ENCODE measurements at regions not wholly inside any gene's neighbourhood (a gene's known extent, or its start where the extent isn't known, plus 50 kb on each side); places are given as distances from the start of the nearest gene placed in this dataset.
A peak's percentile ranks its signal among the peaks of the same experiment; 100 is the strongest.

DNA sequence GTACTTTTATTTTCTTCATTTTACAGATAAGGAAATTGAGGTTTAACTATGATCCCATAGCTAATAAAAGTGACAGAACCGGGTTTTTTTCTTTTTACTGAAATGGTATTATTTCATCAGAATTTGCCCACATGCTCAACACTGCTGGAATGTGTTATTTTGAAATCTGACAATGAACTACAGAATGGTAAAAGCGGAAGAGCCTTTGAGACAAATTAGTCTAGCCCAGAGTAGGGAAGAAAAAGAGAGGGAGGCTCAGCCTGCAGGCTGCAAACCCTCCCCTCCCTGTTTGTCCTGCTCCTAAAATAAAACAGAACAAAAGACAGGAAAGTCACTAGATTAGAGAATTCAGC is 100.3 kb upstream of the LIPC start:
- Histone ChIP-seq H3K9ac (ENCODE audit: insufficient read depth, low read depth, low read length) (peak overlapping the region; percentile 73), H3K79me2 (ENCODE audit: insufficient read depth, low read length) (no peaks in the 10 kb centered on the region), H3K27ac (ENCODE audit: extremely low read length, insufficient read depth, low read length) (peak overlapping the region; percentile 74), H4K20me1 (ENCODE audit: insufficient read depth, low read length) (no peaks in the 10 kb centered on the region), H3K36me3 (replicated peaks in 1 of 2; ENCODE audit: control insufficient read depth in 1 of 2, insufficient read depth in 2 of 2, low read length in 2 of 2) (no peaks in the 10 kb centered on the region), H3K9me3 (ENCODE audit: low read length) (no peaks in the 10 kb centered on the region), H3K4me2 (ENCODE audit: low read depth, low read length) (peak overlapping the region; percentile 86), H3K27me3 (ENCODE audit: control insufficient read depth in 1 of 2, insufficient read depth in 2 of 2, low read length in 2 of 2) (no peaks in the 10 kb centered on the region; a peak in 1 of 5 replicates), H3K4me3 (replicated peaks in 1 of 3; ENCODE audit: insufficient read depth in 1 of 3, low read depth in 2 of 3, low read length in 3 of 3) (peak overlapping the region; percentile 26 to 67 (median 48)), H3K4me1 (ENCODE audit: insufficient read depth, low read length) (peaks cover 50% of the 10 kb centered on the region), H2AFZ (ENCODE audit: low read length) (no peak overlapping the region)
- ATAC-seq (peak; percentile 28), DNase-seq (ENCODE audit: low spot score) (peak; percentile 32), FAIRE-seq (peak; percentile 23)
- ChIA-PET POLR2A (interaction anchor here (0.7 to 4.9 kb wide), 17 partner anchors 11 to 533 kb away, joined by 3 to 45 read pairs (median 5); partner anchors contain the start of genes ADAM10, LIPC and MINDY2), CTCF (ENCODE audit: low intra/inter-chr PET ratio, low total read pairs) (no interaction called here)
- intact Hi-C loops (cut with micrococcal nuclease; ENCODE audit: unreplicated experiment) (loop anchor here (5.0 to 10.0 kb wide), 2 partner anchors 47 to 101 kb away; partner anchors contain the start of gene LIPC), in situ Hi-C loops (cut with HindIII; ENCODE audit: extremely low pct_ligation_motif_present, low pct_unique_long_range_greater_than_20kb) (no loop called here)
- BruUV-seq (replicated peaks) = TSS peak; percentile 82
- TF ChIP-seq, protein P1, sequence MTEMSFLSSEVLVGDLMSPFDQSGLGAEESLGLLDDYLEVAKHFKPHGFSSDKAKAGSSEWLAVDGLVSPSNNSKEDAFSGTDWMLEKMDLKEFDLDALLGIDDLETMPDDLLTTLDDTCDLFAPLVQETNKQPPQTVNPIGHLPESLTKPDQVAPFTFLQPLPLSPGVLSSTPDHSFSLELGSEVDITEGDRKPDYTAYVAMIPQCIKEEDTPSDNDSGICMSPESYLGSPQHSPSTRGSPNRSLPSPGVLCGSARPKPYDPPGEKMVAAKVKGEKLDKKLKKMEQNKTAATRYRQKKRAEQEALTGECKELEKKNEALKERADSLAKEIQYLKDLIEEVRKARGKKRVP (CRISPR knock-in tag; IDR thresholded peaks at IDR 0.05) = peak in 1 of 2 experiments; percentile 73; a peak in 2 of 4 replicates
- TF ChIP-seq ZNF605 (CRISPR knock-in tag; IDR thresholded peaks at IDR 0.05) = no peak
- TF ChIP-seq, protein P2, sequence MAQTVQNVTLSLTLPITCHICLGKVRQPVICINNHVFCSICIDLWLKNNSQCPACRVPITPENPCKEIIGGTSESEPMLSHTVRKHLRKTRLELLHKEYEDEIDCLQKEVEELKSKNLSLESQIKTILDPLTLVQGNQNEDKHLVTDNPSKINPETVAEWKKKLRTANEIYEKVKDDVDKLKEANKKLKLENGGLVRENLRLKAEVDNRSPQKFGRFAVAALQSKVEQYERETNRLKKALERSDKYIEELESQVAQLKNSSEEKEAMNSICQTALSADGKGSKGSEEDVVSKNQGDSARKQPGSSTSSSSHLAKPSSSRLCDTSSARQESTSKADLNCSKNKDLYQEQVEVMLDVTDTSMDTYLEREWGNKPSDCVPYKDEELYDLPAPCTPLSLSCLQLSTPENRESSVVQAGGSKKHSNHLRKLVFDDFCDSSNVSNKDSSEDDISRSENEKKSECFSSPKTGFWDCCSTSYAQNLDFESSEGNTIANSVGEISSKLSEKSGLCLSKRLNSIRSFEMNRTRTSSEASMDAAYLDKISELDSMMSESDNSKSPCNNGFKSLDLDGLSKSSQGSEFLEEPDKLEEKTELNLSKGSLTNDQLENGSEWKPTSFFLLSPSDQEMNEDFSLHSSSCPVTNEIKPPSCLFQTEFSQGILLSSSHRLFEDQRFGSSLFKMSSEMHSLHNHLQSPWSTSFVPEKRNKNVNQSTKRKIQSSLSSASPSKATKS (CRISPR knock-in tag; IDR thresholded peaks at IDR 0.05) = no peak
- WGBS (ENCODE audit: low lambda C conversion rate) = 0% methylated on average over 2 of the region's 2 CpGs
